ENCODE measurements at regions not wholly inside any gene's neighbourhood (a gene's known extent, or its start where the extent isn't known, plus 50 kb on each side); places are given as distances from the start of the nearest gene placed in this dataset.
"Not testable (repeated sequence)": the region's sequence is repeated elsewhere in the genome, so short reads cannot be mapped to it uniquely, and the experiment has no call there.

- no peak overlapping the region for H3K27ac ChIP-seq (ENCODE audit: low read depth in 2 of 2, low read length in 2 of 2)
- no peaks in the 10 kb centered on the region for H3K36me3 ChIP-seq (ENCODE audit: control insufficient read depth in 2 of 3, insufficient read depth in 3 of 3, low read length in 3 of 3)
- peak in 2 of 5 donors; percentile 20 to 39 for DNase-seq
- no peaks in the 10 kb centered on the region for H3K4me1 ChIP-seq (ENCODE audit: control insufficient read depth in 2 of 3, insufficient read depth in 2 of 3, low read depth in 1 of 3, low read length in 3 of 3)
- H3K4me3 ChIP-seq (ENCODE audit: low read length in 3 of 3), result no peak overlapping the region
- H3K27me3 ChIP-seq (ENCODE audit: control insufficient read depth, insufficient read depth, low read length), result no peaks in the 10 kb centered on the region
- H3K9ac ChIP-seq (ENCODE audit: low read length in 3 of 3), result no peak overlapping the region
- intact Hi-C loops (cut with DNase I), result no loop called here
- no peak for TF ChIP-seq CTCF (IDR thresholded peaks at IDR 0.05; ENCODE audit: borderline replicate concordance, extremely low read depth, insufficient read depth)
- no peak for FAIRE-seq
- no peaks in the 10 kb centered on the region for H3K9me3 ChIP-seq (ENCODE audit: control insufficient read depth in 2 of 3, insufficient read depth in 1 of 3, low read length in 3 of 3)
Measured at GRCh38 chr2:215260097-215260677, 51.7 kb upstream of the ATIC start.

GRCh38 chr2:215249501-215249900 lies 62.4 kb upstream of the ATIC start:
- Histone ChIP-seq H3K9ac (ENCODE audit: low read length in 3 of 3) (no peak overlapping the region), H3K36me3 (ENCODE audit: control insufficient read depth in 2 of 3, insufficient read depth in 3 of 3, low read length in 3 of 3) (no peaks in the 10 kb centered on the region)
- intact Hi-C loops (cut with DNase I), result no loop called here

GRCh38 chr2:215245919-215246318 lies 65.9 kb upstream of the ATIC start:
- H3K4me3 ChIP-seq (ENCODE audit: low read length in 3 of 3); H3K9me3 ChIP-seq (ENCODE audit: control insufficient read depth in 2 of 3, insufficient read depth in 1 of 3, low read length in 3 of 3); intact Hi-C loops (cut with DNase I); FAIRE-seq; H3K27me3 ChIP-seq (ENCODE audit: control insufficient read depth, insufficient read depth, low read length); H3K36me3 ChIP-seq (ENCODE audit: control insufficient read depth in 2 of 3, insufficient read depth in 3 of 3, low read length in 3 of 3); H3K4me1 ChIP-seq (ENCODE audit: control insufficient read depth in 2 of 3, insufficient read depth in 2 of 3, low read depth in 1 of 3, low read length in 3 of 3); H3K9ac ChIP-seq (ENCODE audit: low read length in 3 of 3); DNase-seq; H3K27ac ChIP-seq (ENCODE audit: low read depth in 2 of 2, low read length in 2 of 2): not testable (repeated sequence)

More at GRCh38 chr2:215249501-215249900, 62.4 kb upstream of the ATIC start:
- Histone ChIP-seq H3K27me3 (ENCODE audit: control insufficient read depth, insufficient read depth, low read length) (no peaks in the 10 kb centered on the region), H3K4me3 (ENCODE audit: low read length in 3 of 3) (no peak overlapping the region), H3K27ac (ENCODE audit: low read depth in 2 of 2, low read length in 2 of 2) (no peak overlapping the region), H3K9me3 (ENCODE audit: control insufficient read depth in 2 of 3, insufficient read depth in 1 of 3, low read length in 3 of 3) (no peaks in the 10 kb centered on the region), H3K4me1 (ENCODE audit: control insufficient read depth in 2 of 3, insufficient read depth in 2 of 3, low read depth in 1 of 3, low read length in 3 of 3) (no peaks in the 10 kb centered on the region)
- no peak for TF ChIP-seq CTCF (IDR thresholded peaks at IDR 0.05; ENCODE audit: borderline replicate concordance, extremely low read depth, insufficient read depth)
- DNase-seq (no peak), FAIRE-seq (no peak)

GRCh38 chr2:215241791-215242305 lies 70.0 kb upstream of the ATIC start:
- no peak overlapping the region for H3K9ac ChIP-seq (ENCODE audit: low read length in 3 of 3)

More at GRCh38 chr2:215241791-215242305, 70.0 kb upstream of the ATIC start:
- no peak for DNase-seq
- Histone ChIP-seq H3K36me3 (ENCODE audit: control insufficient read depth in 2 of 3, insufficient read depth in 3 of 3, low read length in 3 of 3) (no peaks in the 10 kb centered on the region), H3K27ac (ENCODE audit: low read depth in 2 of 2, low read length in 2 of 2) (no peak overlapping the region), H3K4me1 (ENCODE audit: control insufficient read depth in 2 of 3, insufficient read depth in 2 of 3, low read depth in 1 of 3, low read length in 3 of 3) (no peaks in the 10 kb centered on the region), H3K27me3 (ENCODE audit: control insufficient read depth, insufficient read depth, low read length) (no peaks in the 10 kb centered on the region), H3K4me3 (ENCODE audit: low read length in 3 of 3) (no peak overlapping the region), H3K9me3 (ENCODE audit: control insufficient read depth in 2 of 3, insufficient read depth in 1 of 3, low read length in 3 of 3) (no peaks in the 10 kb centered on the region)
- no peak for TF ChIP-seq CTCF (IDR thresholded peaks at IDR 0.05; ENCODE audit: borderline replicate concordance, extremely low read depth, insufficient read depth)
- no peak for FAIRE-seq
- intact Hi-C loops (cut with DNase I), result no loop called here
